ENCODE measurements at regions not wholly inside any gene's neighbourhood (a gene's known extent, or its start where the extent isn't known, plus 50 kb on each side); places are given as distances from the start of the nearest gene placed in this dataset.

DNA sequence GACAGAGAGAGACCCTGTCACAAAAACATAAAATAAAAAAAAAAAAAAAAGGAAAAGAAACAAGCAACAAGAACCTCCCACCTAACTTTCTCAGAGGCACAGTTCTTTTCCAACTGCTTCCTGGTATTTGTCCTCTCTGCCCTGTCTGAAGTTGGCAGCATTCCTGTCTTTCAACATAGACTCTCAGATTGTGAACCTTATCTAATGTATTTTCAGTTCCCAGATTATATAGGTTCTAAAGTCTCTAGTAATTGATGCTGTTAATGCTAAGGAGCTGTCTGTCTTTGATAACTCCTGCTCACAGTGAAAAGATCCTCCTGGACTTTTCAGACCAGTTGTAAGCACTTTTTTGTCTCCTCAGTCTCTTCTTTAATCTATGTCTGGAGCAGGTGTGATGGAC is 199.5 kb upstream of the P2RY1 start:
- Histone ChIP-seq H3K79me2 (ENCODE audit: insufficient read depth, low read depth) (no peaks in the 10 kb centered on the region), H3K27ac (no peak overlapping the region), H3K4me2 (no peak overlapping the region), H3K4me3 (IDR thresholded peaks at IDR 0.05; ENCODE audit: insufficient read depth, low read depth, low read length) (no peak overlapping the region), H3K4me1 (ENCODE audit: low read depth, poor library complexity, severe bottlenecking) (no peaks in the 10 kb centered on the region), H2AFZ (ENCODE audit: low read depth) (no peak overlapping the region), H4K20me1 (ENCODE audit: insufficient read depth) (no peaks in the 10 kb centered on the region), H3K9ac (no peak overlapping the region), H3K36me3 (ENCODE audit: insufficient read depth) (no peaks in the 10 kb centered on the region), H3K27me3 (ENCODE audit: insufficient read depth, low read depth) (no peaks in the 10 kb centered on the region)
- TF ChIP-seq, protein P1, sequence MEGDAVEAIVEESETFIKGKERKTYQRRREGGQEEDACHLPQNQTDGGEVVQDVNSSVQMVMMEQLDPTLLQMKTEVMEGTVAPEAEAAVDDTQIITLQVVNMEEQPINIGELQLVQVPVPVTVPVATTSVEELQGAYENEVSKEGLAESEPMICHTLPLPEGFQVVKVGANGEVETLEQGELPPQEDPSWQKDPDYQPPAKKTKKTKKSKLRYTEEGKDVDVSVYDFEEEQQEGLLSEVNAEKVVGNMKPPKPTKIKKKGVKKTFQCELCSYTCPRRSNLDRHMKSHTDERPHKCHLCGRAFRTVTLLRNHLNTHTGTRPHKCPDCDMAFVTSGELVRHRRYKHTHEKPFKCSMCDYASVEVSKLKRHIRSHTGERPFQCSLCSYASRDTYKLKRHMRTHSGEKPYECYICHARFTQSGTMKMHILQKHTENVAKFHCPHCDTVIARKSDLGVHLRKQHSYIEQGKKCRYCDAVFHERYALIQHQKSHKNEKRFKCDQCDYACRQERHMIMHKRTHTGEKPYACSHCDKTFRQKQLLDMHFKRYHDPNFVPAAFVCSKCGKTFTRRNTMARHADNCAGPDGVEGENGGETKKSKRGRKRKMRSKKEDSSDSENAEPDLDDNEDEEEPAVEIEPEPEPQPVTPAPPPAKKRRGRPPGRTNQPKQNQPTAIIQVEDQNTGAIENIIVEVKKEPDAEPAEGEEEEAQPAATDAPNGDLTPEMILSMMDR (conservative IDR thresholded peaks at IDR 0.05; ENCODE audit: low read depth, low read length): no peak

DNA sequence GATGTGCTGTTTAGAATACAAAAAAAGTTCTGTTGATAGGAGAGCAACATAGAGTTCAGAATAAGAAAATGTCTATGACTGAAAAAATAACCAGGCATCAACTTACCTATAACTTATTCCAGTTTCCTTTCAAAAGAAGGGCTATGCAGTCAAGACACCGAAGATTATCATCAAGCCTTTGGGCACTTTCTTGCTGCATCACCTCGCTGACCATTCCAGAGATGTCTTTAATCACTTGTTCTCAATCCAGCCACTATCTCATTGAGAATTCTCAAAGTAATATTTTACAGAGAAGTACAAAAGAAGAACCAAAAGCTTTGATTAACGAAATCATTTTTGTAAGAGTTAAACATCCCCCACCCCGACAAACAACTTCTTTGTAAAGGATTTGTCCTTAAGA is 198.3 kb upstream of the P2RY1 start:
- TF ChIP-seq, protein P1 (conservative IDR thresholded peaks at IDR 0.05; ENCODE audit: low read depth, low read length): no peak
- Histone ChIP-seq H2AFZ (ENCODE audit: low read depth) (no peak overlapping the region), H3K4me3 (IDR thresholded peaks at IDR 0.05; ENCODE audit: insufficient read depth, low read depth, low read length) (no peak overlapping the region)

DNA sequence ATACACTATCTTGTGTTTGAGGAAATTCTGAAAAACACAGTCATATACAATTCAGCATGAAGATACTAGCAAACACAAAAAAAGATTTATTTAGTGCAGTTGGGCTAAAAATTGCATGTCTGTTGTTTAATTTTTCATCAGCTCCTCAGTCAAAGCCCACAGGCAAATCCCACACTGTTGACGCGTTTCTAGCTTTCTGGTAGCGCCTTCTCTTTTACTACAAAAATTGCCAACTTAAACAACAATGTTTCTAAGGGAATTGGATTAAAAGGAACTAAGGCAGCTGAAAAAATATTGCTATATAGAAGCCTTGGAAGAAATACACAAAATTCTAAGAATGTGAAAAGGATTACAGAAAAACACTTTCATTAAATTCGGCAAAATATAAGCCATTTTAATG is 196.7 kb upstream of the P2RY1 start:
- H3K4me1 ChIP-seq (ENCODE audit: low read depth, poor library complexity, severe bottlenecking): no peaks in the 10 kb centered on the region
- H3K4me3 ChIP-seq (IDR thresholded peaks at IDR 0.05; ENCODE audit: insufficient read depth, low read depth, low read length): no peak overlapping the region
- H4K20me1 ChIP-seq (ENCODE audit: insufficient read depth): no peaks in the 10 kb centered on the region
- H3K4me2 ChIP-seq: no peak overlapping the region
- H2AFZ ChIP-seq (ENCODE audit: low read depth): no peak overlapping the region
- TF ChIP-seq, protein P1 (conservative IDR thresholded peaks at IDR 0.05; ENCODE audit: low read depth, low read length): no peak
- no peaks in the 10 kb centered on the region for H3K79me2 ChIP-seq (ENCODE audit: insufficient read depth, low read depth)
- H3K27ac ChIP-seq: no peak overlapping the region
- no peaks in the 10 kb centered on the region for H3K27me3 ChIP-seq (ENCODE audit: insufficient read depth, low read depth)
- H3K36me3 ChIP-seq (ENCODE audit: insufficient read depth): no peaks in the 10 kb centered on the region
- no peak overlapping the region for H3K9ac ChIP-seq

More for the DNA sequence above, 198.3 kb upstream of the P2RY1 start:
- H3K9ac ChIP-seq: no peak overlapping the region
- H3K4me1 ChIP-seq (ENCODE audit: low read depth, poor library complexity, severe bottlenecking): no peaks in the 10 kb centered on the region
- H3K79me2 ChIP-seq (ENCODE audit: insufficient read depth, low read depth): no peaks in the 10 kb centered on the region
- H4K20me1 ChIP-seq (ENCODE audit: insufficient read depth): no peaks in the 10 kb centered on the region
- H3K4me2 ChIP-seq: no peak overlapping the region
- no peak overlapping the region for H3K27ac ChIP-seq
- H3K27me3 ChIP-seq (ENCODE audit: insufficient read depth, low read depth): no peaks in the 10 kb centered on the region
- H3K36me3 ChIP-seq (ENCODE audit: insufficient read depth): no peaks in the 10 kb centered on the region

DNA sequence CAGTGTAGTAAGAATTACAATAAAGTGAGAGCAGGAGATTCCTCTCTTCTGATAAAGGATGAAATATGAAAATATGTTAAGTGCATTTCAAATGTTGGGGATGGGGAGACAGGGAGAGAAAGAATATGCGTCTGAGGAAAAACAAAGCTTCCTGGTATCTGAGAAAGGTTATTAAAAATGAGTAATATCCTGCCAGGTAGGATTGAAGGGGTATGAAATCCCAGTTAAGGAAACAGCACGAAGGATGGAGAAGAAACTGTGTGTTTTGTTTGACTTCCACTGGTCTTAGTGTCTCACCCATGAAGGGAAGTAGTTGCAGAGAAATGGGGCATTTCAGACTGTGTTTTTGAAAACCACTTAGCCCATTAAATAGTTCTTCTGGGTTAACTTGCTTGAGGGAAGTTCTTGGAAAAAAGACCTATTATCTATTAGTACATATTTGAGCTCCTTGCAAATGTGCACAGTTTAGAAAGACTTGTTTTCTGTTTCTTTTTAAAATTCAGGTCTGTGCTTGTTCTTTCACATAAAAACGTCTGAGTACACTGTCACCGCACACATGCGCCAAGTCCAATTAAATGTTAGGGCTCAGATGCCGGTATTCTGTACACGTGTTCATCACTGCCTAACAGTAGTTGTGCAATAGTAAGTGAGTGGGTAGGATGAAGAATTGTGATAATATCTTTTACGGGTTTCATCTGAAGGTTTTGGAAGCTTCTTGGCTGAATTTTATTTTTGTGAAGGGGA is 196.1 kb upstream of the P2RY1 start:
- no peak overlapping the region for H3K9ac ChIP-seq
- no peak overlapping the region for H3K27ac ChIP-seq
- H3K4me1 ChIP-seq (ENCODE audit: low read depth, poor library complexity, severe bottlenecking): no peaks in the 10 kb centered on the region
- no peaks in the 10 kb centered on the region for H3K79me2 ChIP-seq (ENCODE audit: insufficient read depth, low read depth)
- no peak overlapping the region for H3K4me2 ChIP-seq
- H3K4me3 ChIP-seq (IDR thresholded peaks at IDR 0.05; ENCODE audit: insufficient read depth, low read depth, low read length): no peak overlapping the region
- H3K27me3 ChIP-seq (ENCODE audit: insufficient read depth, low read depth): no peaks in the 10 kb centered on the region
- no peaks in the 10 kb centered on the region for H3K36me3 ChIP-seq (ENCODE audit: insufficient read depth)
- no peaks in the 10 kb centered on the region for H4K20me1 ChIP-seq (ENCODE audit: insufficient read depth)
- TF ChIP-seq, protein P1 (conservative IDR thresholded peaks at IDR 0.05; ENCODE audit: low read depth, low read length): no peak
- no peak overlapping the region for H2AFZ ChIP-seq (ENCODE audit: low read depth)
